ENCODE measurements at regions not wholly inside any gene's neighbourhood (a gene's known extent, or its start where the extent isn't known, plus 50 kb on each side); places are given as distances from the start of the nearest gene placed in this dataset.

GRCh38 chrX:121323337-121323736 lies 275.9 kb downstream of the GLUD2 start:
- no peak for TF ChIP-seq CTCF (conservative IDR thresholded peaks at IDR 0.05 in 1 of 2, IDR thresholded peaks at IDR 0.05 in 1 of 2; ENCODE audit: extremely low read depth in 1 of 2, insufficient read depth in 1 of 2, low read depth in 1 of 2, low read length in 2 of 2)
- TF ChIP-seq EZH2 (IDR thresholded peaks at IDR 0.05; ENCODE audit: borderline replicate concordance, low read length) = no peak

Measured in mammary epithelial cell (primary cell).